Coronary artery (tissue), 2 donors: ENCODE measurements at regions not wholly inside any gene's neighbourhood (a gene's known extent, or its start where the extent isn't known, plus 50 kb on each side); places are given as distances from the start of the nearest gene placed in this dataset.

Experiments
- DNase-seq: peaks from one replicate; pipeline ENCODE4 v3.0.0-alpha.2; 2017; ENCODE audit warnings: low spot score
- H3K27ac ChIP-seq, 2 donors: fragments of 200-600 bp; sonication (generic); one replicate each; pipeline ENCODE4 v1.5.1; 2016 to 2019
- H3K4me3 ChIP-seq: fragments of 200-600 bp; sonication (generic); 2 replicates; pipeline ENCODE4 v1.5.1; 2016; ENCODE audit warnings: mild to moderate bottlenecking, moderate library complexity
- CTCF ChIP-seq: fragments of 200-600 bp; sonication (generic); IDR thresholded peaks from one replicate; pipeline ENCODE4 v1.5.1; 2019; ENCODE audit warnings: antibody characterized with exemption

GRCh38 chr4:74623041-74623440 lies 171.3 kb downstream of the BTC start:
- no peak overlapping the region for H3K27ac ChIP-seq
- TF ChIP-seq CTCF, result no peak
- DNase-seq, result no peak
- H3K4me3 ChIP-seq, result no peak overlapping the region

GRCh38 chr4:74624351-74625151 lies 169.8 kb downstream of the BTC start:
- no peak for TF ChIP-seq CTCF
- Histone ChIP-seq H3K27ac (no peak overlapping the region), H3K4me3 (no peak overlapping the region)
- DNase-seq, result no peak

- TF ChIP-seq CTCF, result no peak
- no peak overlapping the region for H3K27ac ChIP-seq
- DNase-seq, result no peak
- no peak overlapping the region for H3K4me3 ChIP-seq
Measured at GRCh38 chr4:74625981-74626380, 168.3 kb downstream of the BTC start.

GRCh38 chr4:74627093-74627492 lies 167.2 kb downstream of the BTC start:
- H3K27ac ChIP-seq, result no peak overlapping the region
- no peak for TF ChIP-seq CTCF

GRCh38 chr4:74627504-74627903 lies 166.8 kb downstream of the BTC start:
- no peak overlapping the region for H3K27ac ChIP-seq
- no peak for TF ChIP-seq CTCF
- no peak for DNase-seq
- no peak overlapping the region for H3K4me3 ChIP-seq

More at GRCh38 chr4:74627093-74627492, 167.2 kb downstream of the BTC start:
- DNase-seq, result no peak
- no peak overlapping the region for H3K4me3 ChIP-seq

- TF ChIP-seq CTCF, result no peak
- DNase-seq, result no peak
- Histone ChIP-seq H3K4me3 (no peak overlapping the region), H3K27ac (no peak overlapping the region)
Measured at GRCh38 chr4:74628852-74629620, 165.3 kb downstream of the BTC start.
